ENCODE measurements at regions not wholly inside any gene's neighbourhood (a gene's known extent, or its start where the extent isn't known, plus 50 kb on each side); places are given as distances from the start of the nearest gene placed in this dataset.

- no peak for TF ChIP-seq CTCF (IDR thresholded peaks at IDR 0.05)
- no peak for TF ChIP-seq POLR2A (IDR thresholded peaks at IDR 0.05)
- TF ChIP-seq EP300 (IDR thresholded peaks at IDR 0.05) = no peak
These were observed 56.5 kb upstream of the TRPM3 start for GRCh38 chr9:71177901-71178300.

Data from sigmoid colon (tissue), 4 donors.